ENCODE measurements at regions not wholly inside any gene's neighbourhood (a gene's known extent, or its start where the extent isn't known, plus 50 kb on each side); places are given as distances from the start of the nearest gene placed in this dataset.

DNA sequence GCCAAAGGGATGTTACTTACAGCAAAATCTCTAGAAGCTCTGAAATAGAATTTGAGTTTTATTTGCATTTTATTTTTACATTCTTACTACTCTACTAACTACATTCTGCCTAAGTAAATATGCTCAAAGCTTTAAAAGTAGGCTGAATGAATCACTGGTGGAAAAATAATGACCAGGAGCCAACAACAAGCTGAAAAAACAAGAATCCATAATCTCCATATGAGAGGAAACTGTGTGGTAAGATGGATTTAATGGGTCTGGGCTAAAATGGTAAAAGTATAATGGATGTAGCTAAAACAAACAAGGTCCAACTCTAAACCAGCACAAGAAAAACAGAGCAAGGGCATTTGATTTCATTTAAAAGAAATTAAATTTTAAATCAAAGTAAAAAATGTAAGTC lies 525.8 kb upstream of the FTMT start:
- TF ChIP-seq, protein P1, sequence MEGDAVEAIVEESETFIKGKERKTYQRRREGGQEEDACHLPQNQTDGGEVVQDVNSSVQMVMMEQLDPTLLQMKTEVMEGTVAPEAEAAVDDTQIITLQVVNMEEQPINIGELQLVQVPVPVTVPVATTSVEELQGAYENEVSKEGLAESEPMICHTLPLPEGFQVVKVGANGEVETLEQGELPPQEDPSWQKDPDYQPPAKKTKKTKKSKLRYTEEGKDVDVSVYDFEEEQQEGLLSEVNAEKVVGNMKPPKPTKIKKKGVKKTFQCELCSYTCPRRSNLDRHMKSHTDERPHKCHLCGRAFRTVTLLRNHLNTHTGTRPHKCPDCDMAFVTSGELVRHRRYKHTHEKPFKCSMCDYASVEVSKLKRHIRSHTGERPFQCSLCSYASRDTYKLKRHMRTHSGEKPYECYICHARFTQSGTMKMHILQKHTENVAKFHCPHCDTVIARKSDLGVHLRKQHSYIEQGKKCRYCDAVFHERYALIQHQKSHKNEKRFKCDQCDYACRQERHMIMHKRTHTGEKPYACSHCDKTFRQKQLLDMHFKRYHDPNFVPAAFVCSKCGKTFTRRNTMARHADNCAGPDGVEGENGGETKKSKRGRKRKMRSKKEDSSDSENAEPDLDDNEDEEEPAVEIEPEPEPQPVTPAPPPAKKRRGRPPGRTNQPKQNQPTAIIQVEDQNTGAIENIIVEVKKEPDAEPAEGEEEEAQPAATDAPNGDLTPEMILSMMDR (conservative IDR thresholded peaks at IDR 0.05), result no peak
- TF ChIP-seq ZFX (IDR thresholded peaks at IDR 0.05), result no peak

Data from C4-2B (cell line).